ENCODE measurements at regions not wholly inside any gene's neighbourhood (a gene's known extent, or its start where the extent isn't known, plus 50 kb on each side); places are given as distances from the start of the nearest gene placed in this dataset.
"Not testable (repeated sequence)": the region's sequence is repeated elsewhere in the genome, so short reads cannot be mapped to it uniquely, and the experiment has no call there.

- H3K36me3 ChIP-seq (ENCODE audit: insufficient read depth, low read length); H3K27ac ChIP-seq (ENCODE audit: low read depth, low read length); H3K27me3 ChIP-seq (ENCODE audit: insufficient read depth, low read length); H3K9ac ChIP-seq (ENCODE audit: low read depth, low read length); H3K4me1 ChIP-seq (ENCODE audit: insufficient read depth, low read length); H3K4me3 ChIP-seq (ENCODE audit: low read length): not testable (repeated sequence)
- 93% methylated on average over 17 of the region's 17 CpGs for WGBS
- H3K9me3 ChIP-seq (ENCODE audit: insufficient read depth, low read depth, low read length), result peaks cover 33% of the 10 kb centered on the region
Measured at GRCh38 chr21:14008006-14008405, 202.7 kb downstream of the LIPI start.

GRCh38 chr21:14006144-14006543 is 204.6 kb downstream of the LIPI start:
- WGBS, result 78% methylated on average over 3 of the region's 7 CpGs

GRCh38 chr21:13986996-13987958 is 223.5 kb downstream of the LIPI start:
- not testable (repeated sequence) for H3K36me3 ChIP-seq (ENCODE audit: insufficient read depth, low read length); H3K4me3 ChIP-seq (ENCODE audit: low read length); H3K27me3 ChIP-seq (ENCODE audit: insufficient read depth, low read length); H3K9ac ChIP-seq (ENCODE audit: low read depth, low read length); H3K4me1 ChIP-seq (ENCODE audit: insufficient read depth, low read length); H3K27ac ChIP-seq (ENCODE audit: low read depth, low read length)
- WGBS, result 78% methylated on average over 8 of the region's 9 CpGs
- H3K9me3 ChIP-seq (ENCODE audit: insufficient read depth, low read depth, low read length), result peaks cover 14% of the 10 kb centered on the region; the same call in 1 of the 2 replicates

More at GRCh38 chr21:14006144-14006543, 204.6 kb downstream of the LIPI start:
- not testable (repeated sequence) for H3K4me3 ChIP-seq (ENCODE audit: low read length); H3K27ac ChIP-seq (ENCODE audit: low read depth, low read length); H3K9ac ChIP-seq (ENCODE audit: low read depth, low read length); H3K4me1 ChIP-seq (ENCODE audit: insufficient read depth, low read length); H3K36me3 ChIP-seq (ENCODE audit: insufficient read depth, low read length); H3K27me3 ChIP-seq (ENCODE audit: insufficient read depth, low read length)
- H3K9me3 ChIP-seq (ENCODE audit: insufficient read depth, low read depth, low read length), result peaks cover 31% of the 10 kb centered on the region

GRCh38 chr21:13985865-13986863 is 224.6 kb downstream of the LIPI start:
- H3K9me3 ChIP-seq (ENCODE audit: insufficient read depth, low read depth, low read length), result peaks cover 14% of the 10 kb centered on the region; the same call in 1 of the 2 replicates
- 86% methylated on average over 10 of the region's 10 CpGs for WGBS
- H3K27me3 ChIP-seq (ENCODE audit: insufficient read depth, low read length); H3K4me3 ChIP-seq (ENCODE audit: low read length); H3K4me1 ChIP-seq (ENCODE audit: insufficient read depth, low read length); H3K27ac ChIP-seq (ENCODE audit: low read depth, low read length); H3K36me3 ChIP-seq (ENCODE audit: insufficient read depth, low read length); H3K9ac ChIP-seq (ENCODE audit: low read depth, low read length): not testable (repeated sequence)

- H3K4me1 ChIP-seq (ENCODE audit: insufficient read depth, low read length); H3K27ac ChIP-seq (ENCODE audit: low read depth, low read length): not testable (repeated sequence)
Measured at GRCh38 chr21:13985137-13985864, 225.5 kb downstream of the LIPI start.

GRCh38 chr21:13984728-13985127 is 226.0 kb downstream of the LIPI start:
- not testable (repeated sequence) for H3K27me3 ChIP-seq (ENCODE audit: insufficient read depth, low read length); H3K9ac ChIP-seq (ENCODE audit: low read depth, low read length); H3K27ac ChIP-seq (ENCODE audit: low read depth, low read length); H3K4me1 ChIP-seq (ENCODE audit: insufficient read depth, low read length); H3K36me3 ChIP-seq (ENCODE audit: insufficient read depth, low read length); H3K4me3 ChIP-seq (ENCODE audit: low read length)
- 94% methylated on average over 5 of the region's 5 CpGs for WGBS
- peaks cover 12% of the 10 kb centered on the region; the same call in 1 of the 2 replicates for H3K9me3 ChIP-seq (ENCODE audit: insufficient read depth, low read depth, low read length)

More at GRCh38 chr21:13985137-13985864, 225.5 kb downstream of the LIPI start:
- H3K9ac ChIP-seq (ENCODE audit: low read depth, low read length); H3K4me3 ChIP-seq (ENCODE audit: low read length); H3K36me3 ChIP-seq (ENCODE audit: insufficient read depth, low read length); H3K27me3 ChIP-seq (ENCODE audit: insufficient read depth, low read length): not testable (repeated sequence)
- peaks cover 14% of the 10 kb centered on the region; the same call in 1 of the 2 replicates for H3K9me3 ChIP-seq (ENCODE audit: insufficient read depth, low read depth, low read length)
- 78% methylated on average over 9 of the region's 9 CpGs for WGBS

GRCh38 chr21:13981176-13982087 is 229.3 kb downstream of the LIPI start:
- WGBS, result 96% methylated on average over 36 of the region's 48 CpGs
- not testable (repeated sequence) for H3K27me3 ChIP-seq (ENCODE audit: insufficient read depth, low read length); H3K36me3 ChIP-seq (ENCODE audit: insufficient read depth, low read length); H3K9me3 ChIP-seq (ENCODE audit: insufficient read depth, low read depth, low read length); H3K27ac ChIP-seq (ENCODE audit: low read depth, low read length); H3K4me1 ChIP-seq (ENCODE audit: insufficient read depth, low read length); H3K9ac ChIP-seq (ENCODE audit: low read depth, low read length); H3K4me3 ChIP-seq (ENCODE audit: low read length)

- H3K9ac ChIP-seq (ENCODE audit: low read depth, low read length); H3K27me3 ChIP-seq (ENCODE audit: insufficient read depth, low read length); H3K36me3 ChIP-seq (ENCODE audit: insufficient read depth, low read length); H3K27ac ChIP-seq (ENCODE audit: low read depth, low read length); H3K9me3 ChIP-seq (ENCODE audit: insufficient read depth, low read depth, low read length); H3K4me1 ChIP-seq (ENCODE audit: insufficient read depth, low read length); H3K4me3 ChIP-seq (ENCODE audit: low read length): not testable (repeated sequence)
- WGBS, result 92% methylated on average over 42 of the region's 42 CpGs
Measured at GRCh38 chr21:13980115-13980662, 230.6 kb downstream of the LIPI start.

GRCh38 chr21:13979608-13980007 is 231.1 kb downstream of the LIPI start:
- not testable (repeated sequence) for H3K9ac ChIP-seq (ENCODE audit: low read depth, low read length)

GRCh38 chr21:13974582-13974981 is 236.2 kb downstream of the LIPI start:
- H3K36me3 ChIP-seq (ENCODE audit: insufficient read depth, low read length), result not testable (repeated sequence)
- H3K9me3 ChIP-seq (ENCODE audit: insufficient read depth, low read depth, low read length), result peaks cover 14% of the 10 kb centered on the region; the same call in 1 of the 2 replicates

More at GRCh38 chr21:13979608-13980007, 231.1 kb downstream of the LIPI start:
- H3K27ac ChIP-seq (ENCODE audit: low read depth, low read length); H3K27me3 ChIP-seq (ENCODE audit: insufficient read depth, low read length); H3K4me3 ChIP-seq (ENCODE audit: low read length); H3K4me1 ChIP-seq (ENCODE audit: insufficient read depth, low read length); H3K36me3 ChIP-seq (ENCODE audit: insufficient read depth, low read length); H3K9me3 ChIP-seq (ENCODE audit: insufficient read depth, low read depth, low read length): not testable (repeated sequence)
- 94% methylated on average over 26 of the region's 26 CpGs for WGBS

More at GRCh38 chr21:13974582-13974981, 236.2 kb downstream of the LIPI start:
- H3K9ac ChIP-seq (ENCODE audit: low read depth, low read length); H3K27me3 ChIP-seq (ENCODE audit: insufficient read depth, low read length); H3K4me3 ChIP-seq (ENCODE audit: low read length); H3K27ac ChIP-seq (ENCODE audit: low read depth, low read length); H3K4me1 ChIP-seq (ENCODE audit: insufficient read depth, low read length): not testable (repeated sequence)
